ENCODE measurements at regions not wholly inside any gene's neighbourhood (a gene's known extent, or its start where the extent isn't known, plus 50 kb on each side); places are given as distances from the start of the nearest gene placed in this dataset.

DNA sequence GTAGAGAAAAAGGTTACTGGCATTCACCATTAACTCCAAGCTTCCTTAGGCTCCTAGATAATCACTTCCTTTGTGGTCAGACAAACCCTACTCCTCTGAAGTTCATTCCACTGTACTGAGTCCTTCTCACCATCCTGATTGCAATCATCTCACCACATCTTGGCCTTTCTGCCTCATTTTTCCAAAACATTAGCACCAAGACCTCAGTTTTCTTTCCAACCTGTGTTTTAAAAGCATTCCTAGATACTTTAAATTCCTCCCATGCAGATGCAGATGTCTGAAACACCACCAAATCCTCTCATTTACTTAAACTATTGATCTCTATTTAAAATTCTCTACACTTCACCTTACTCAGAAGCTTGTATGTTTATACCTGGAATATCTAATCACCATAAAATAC lies 961.3 kb upstream of the CTNND2 start:
- TF ChIP-seq, protein P1, sequence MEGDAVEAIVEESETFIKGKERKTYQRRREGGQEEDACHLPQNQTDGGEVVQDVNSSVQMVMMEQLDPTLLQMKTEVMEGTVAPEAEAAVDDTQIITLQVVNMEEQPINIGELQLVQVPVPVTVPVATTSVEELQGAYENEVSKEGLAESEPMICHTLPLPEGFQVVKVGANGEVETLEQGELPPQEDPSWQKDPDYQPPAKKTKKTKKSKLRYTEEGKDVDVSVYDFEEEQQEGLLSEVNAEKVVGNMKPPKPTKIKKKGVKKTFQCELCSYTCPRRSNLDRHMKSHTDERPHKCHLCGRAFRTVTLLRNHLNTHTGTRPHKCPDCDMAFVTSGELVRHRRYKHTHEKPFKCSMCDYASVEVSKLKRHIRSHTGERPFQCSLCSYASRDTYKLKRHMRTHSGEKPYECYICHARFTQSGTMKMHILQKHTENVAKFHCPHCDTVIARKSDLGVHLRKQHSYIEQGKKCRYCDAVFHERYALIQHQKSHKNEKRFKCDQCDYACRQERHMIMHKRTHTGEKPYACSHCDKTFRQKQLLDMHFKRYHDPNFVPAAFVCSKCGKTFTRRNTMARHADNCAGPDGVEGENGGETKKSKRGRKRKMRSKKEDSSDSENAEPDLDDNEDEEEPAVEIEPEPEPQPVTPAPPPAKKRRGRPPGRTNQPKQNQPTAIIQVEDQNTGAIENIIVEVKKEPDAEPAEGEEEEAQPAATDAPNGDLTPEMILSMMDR (IDR thresholded peaks at IDR 0.05), result no peak
- TF ChIP-seq POLR2A (IDR thresholded peaks at IDR 0.05; ENCODE audit: low read depth), result no peak

Data from esophagus muscularis mucosa (tissue), 3 donors.